ENCODE measurements at regions not wholly inside any gene's neighbourhood (a gene's known extent, or its start where the extent isn't known, plus 50 kb on each side); places are given as distances from the start of the nearest gene placed in this dataset.
A peak's percentile ranks its signal among the peaks of the same experiment; 100 is the strongest.

GRCh38 chr10:113274176-113274829, 278.6 kb upstream of the HABP2 start:
- peak overlapping the region; percentile 51 for H3K27ac ChIP-seq (ENCODE audit: low read length)
- intact Hi-C loops (cut with DNase I) = no loop called here
- WGBS = 56% methylated on average over 8 of the region's 8 CpGs
- DNase-seq (peak; percentile 80 to 89 (median 87)), ATAC-seq (peak; percentile 87 to 88)
- no peak overlapping the region for H3K4me3 ChIP-seq (ENCODE audit: low read length)
- no peaks in the 10 kb centered on the region for H3K27me3 ChIP-seq (ENCODE audit: control insufficient read depth, insufficient read depth)
- H3K9me3 ChIP-seq (ENCODE audit: control insufficient read depth, low read length) = no peaks in the 10 kb centered on the region
- peaks cover 4% of the 10 kb centered on the region for H3K4me1 ChIP-seq (ENCODE audit: control insufficient read depth, insufficient read depth, low read length)

GRCh38 chr10:113278221-113278620, 274.6 kb upstream of the HABP2 start:
- no peak for DNase-seq
- no peaks in the 10 kb centered on the region for H3K4me1 ChIP-seq (ENCODE audit: control insufficient read depth, insufficient read depth, low read length)
- H3K27ac ChIP-seq (ENCODE audit: low read length) = no peak overlapping the region
- no peak overlapping the region for H3K4me3 ChIP-seq (ENCODE audit: low read length)
- intact Hi-C loops (cut with DNase I) = no loop called here
- no peaks in the 10 kb centered on the region for H3K27me3 ChIP-seq (ENCODE audit: control insufficient read depth, insufficient read depth)
- 21% methylated on average over 1 of the region's 1 CpG for WGBS
- H3K9me3 ChIP-seq (ENCODE audit: control insufficient read depth, low read length) = no peaks in the 10 kb centered on the region
- ATAC-seq = no peak

GRCh38 chr10:113278664-113279063, 274.2 kb upstream of the HABP2 start:
- intact Hi-C loops (cut with DNase I) = no loop called here
- WGBS = 49% methylated on average over 3 of the region's 3 CpGs
- peak in 1 of 2 donors; percentile 84 for ATAC-seq
- no peak overlapping the region for H3K4me3 ChIP-seq (ENCODE audit: low read length)
- no peak for DNase-seq
- no peaks in the 10 kb centered on the region for H3K4me1 ChIP-seq (ENCODE audit: control insufficient read depth, insufficient read depth, low read length)
- no peaks in the 10 kb centered on the region for H3K27me3 ChIP-seq (ENCODE audit: control insufficient read depth, insufficient read depth)
- H3K27ac ChIP-seq (ENCODE audit: low read length) = no peak overlapping the region
- no peaks in the 10 kb centered on the region for H3K9me3 ChIP-seq (ENCODE audit: control insufficient read depth, low read length)

GRCh38 chr10:113279262-113279661, 273.6 kb upstream of the HABP2 start:
- no peaks in the 10 kb centered on the region for H3K9me3 ChIP-seq (ENCODE audit: control insufficient read depth, low read length)
- no peaks in the 10 kb centered on the region for H3K4me1 ChIP-seq (ENCODE audit: control insufficient read depth, insufficient read depth, low read length)
- no peak overlapping the region for H3K4me3 ChIP-seq (ENCODE audit: low read length)
- ATAC-seq (no peak), DNase-seq (no peak)
- intact Hi-C loops (cut with DNase I) = no loop called here
- 85% methylated on average over 4 of the region's 4 CpGs for WGBS
- H3K27ac ChIP-seq (ENCODE audit: low read length) = no peak overlapping the region
- H3K27me3 ChIP-seq (ENCODE audit: control insufficient read depth, insufficient read depth) = no peaks in the 10 kb centered on the region

GRCh38 chr10:113282564-113282963, 270.3 kb upstream of the HABP2 start:
- 92% methylated on average over 4 of the region's 4 CpGs for WGBS
- no peaks in the 10 kb centered on the region for H3K9me3 ChIP-seq (ENCODE audit: control insufficient read depth, low read length)
- H3K4me1 ChIP-seq (ENCODE audit: control insufficient read depth, insufficient read depth, low read length) = no peaks in the 10 kb centered on the region
- no peaks in the 10 kb centered on the region for H3K27me3 ChIP-seq (ENCODE audit: control insufficient read depth, insufficient read depth)
- DNase-seq (no peak), ATAC-seq (no peak)
- intact Hi-C loops (cut with DNase I) = no loop called here
- H3K4me3 ChIP-seq (ENCODE audit: low read length) = no peak overlapping the region
- H3K27ac ChIP-seq (ENCODE audit: low read length) = no peak overlapping the region

GRCh38 chr10:113283189-113283588, 269.7 kb upstream of the HABP2 start:
- no peaks in the 10 kb centered on the region for H3K27me3 ChIP-seq (ENCODE audit: control insufficient read depth, insufficient read depth)
- ATAC-seq = no peak
- no peak overlapping the region for H3K4me3 ChIP-seq (ENCODE audit: low read length)
- 78% methylated on average over 5 of the region's 5 CpGs for WGBS
- intact Hi-C loops (cut with DNase I) = no loop called here
- H3K9me3 ChIP-seq (ENCODE audit: control insufficient read depth, low read length) = no peaks in the 10 kb centered on the region
- DNase-seq = no peak
- no peaks in the 10 kb centered on the region for H3K4me1 ChIP-seq (ENCODE audit: control insufficient read depth, insufficient read depth, low read length)
- no peak overlapping the region for H3K27ac ChIP-seq (ENCODE audit: low read length)

- no peaks in the 10 kb centered on the region for H3K27me3 ChIP-seq (ENCODE audit: control insufficient read depth, insufficient read depth)
- H3K4me1 ChIP-seq (ENCODE audit: control insufficient read depth, insufficient read depth, low read length) = no peaks in the 10 kb centered on the region
- no peak overlapping the region for H3K4me3 ChIP-seq (ENCODE audit: low read length)
- intact Hi-C loops (cut with DNase I) = no loop called here
- ATAC-seq (peak in 1 of 2 donors; percentile 34), DNase-seq (no peak)
- 70% methylated on average over 4 of the region's 4 CpGs for WGBS
- H3K9me3 ChIP-seq (ENCODE audit: control insufficient read depth, low read length) = no peaks in the 10 kb centered on the region
- no peak overlapping the region for H3K27ac ChIP-seq (ENCODE audit: low read length)
Measured at GRCh38 chr10:113284635-113285034, 268.2 kb upstream of the HABP2 start.

- H3K9me3 ChIP-seq (ENCODE audit: control insufficient read depth, low read length) = no peaks in the 10 kb centered on the region
- ATAC-seq = no peak
- no peaks in the 10 kb centered on the region for H3K27me3 ChIP-seq (ENCODE audit: control insufficient read depth, insufficient read depth)
- DNase-seq = no peak
- no peak overlapping the region for H3K4me3 ChIP-seq (ENCODE audit: low read length)
- H3K27ac ChIP-seq (ENCODE audit: low read length) = no peak overlapping the region
- intact Hi-C loops (cut with DNase I) = no loop called here
- 71% methylated on average over 9 of the region's 9 CpGs for WGBS
- H3K4me1 ChIP-seq (ENCODE audit: control insufficient read depth, insufficient read depth, low read length) = no peaks in the 10 kb centered on the region
Measured at GRCh38 chr10:113285305-113285704, 267.5 kb upstream of the HABP2 start.

GRCh38 chr10:113287592-113287991, 265.3 kb upstream of the HABP2 start:
- no peak overlapping the region for H3K27ac ChIP-seq (ENCODE audit: low read length)
- intact Hi-C loops (cut with DNase I) = no loop called here
- H3K4me3 ChIP-seq (ENCODE audit: low read length) = no peak overlapping the region
- no peaks in the 10 kb centered on the region for H3K4me1 ChIP-seq (ENCODE audit: control insufficient read depth, insufficient read depth, low read length)
- DNase-seq (no peak), ATAC-seq (no peak)
- H3K9me3 ChIP-seq (ENCODE audit: control insufficient read depth, low read length) = no peaks in the 10 kb centered on the region
- no peaks in the 10 kb centered on the region for H3K27me3 ChIP-seq (ENCODE audit: control insufficient read depth, insufficient read depth)

- 94% methylated on average over 1 of the region's 1 CpG for WGBS
- no peak for ATAC-seq
- intact Hi-C loops (cut with DNase I) = no loop called here
- DNase-seq = no peak
- Histone ChIP-seq H3K27ac (ENCODE audit: low read length) (no peak overlapping the region), H3K4me1 (ENCODE audit: control insufficient read depth, insufficient read depth, low read length) (no peaks in the 10 kb centered on the region), H3K9me3 (ENCODE audit: control insufficient read depth, low read length) (no peaks in the 10 kb centered on the region), H3K4me3 (ENCODE audit: low read length) (no peak overlapping the region), H3K27me3 (ENCODE audit: control insufficient read depth, insufficient read depth) (no peaks in the 10 kb centered on the region)
Measured at GRCh38 chr10:113290137-113290536, 262.7 kb upstream of the HABP2 start.

GRCh38 chr10:113291413-113291812, 261.4 kb upstream of the HABP2 start:
- H3K4me3 ChIP-seq (ENCODE audit: low read length) = no peak overlapping the region
- intact Hi-C loops (cut with DNase I) = no loop called here
- no peak for DNase-seq
- no peaks in the 10 kb centered on the region for H3K9me3 ChIP-seq (ENCODE audit: control insufficient read depth, low read length)
- no peak for ATAC-seq
- no peaks in the 10 kb centered on the region for H3K4me1 ChIP-seq (ENCODE audit: control insufficient read depth, insufficient read depth, low read length)
- H3K27me3 ChIP-seq (ENCODE audit: control insufficient read depth, insufficient read depth) = no peaks in the 10 kb centered on the region
- no peak overlapping the region for H3K27ac ChIP-seq (ENCODE audit: low read length)
- 71% methylated on average over 2 of the region's 2 CpGs for WGBS

- intact Hi-C loops (cut with DNase I) = no loop called here
- no peaks in the 10 kb centered on the region for H3K4me1 ChIP-seq (ENCODE audit: control insufficient read depth, insufficient read depth, low read length)
- no peak for ATAC-seq
Measured at GRCh38 chr10:113292086-113292485, 260.8 kb upstream of the HABP2 start.

More at GRCh38 chr10:113292086-113292485, 260.8 kb upstream of the HABP2 start:
- DNase-seq = no peak
- no peaks in the 10 kb centered on the region for H3K9me3 ChIP-seq (ENCODE audit: control insufficient read depth, low read length)
- 68% methylated on average over 3 of the region's 3 CpGs for WGBS
- H3K27me3 ChIP-seq (ENCODE audit: control insufficient read depth, insufficient read depth) = no peaks in the 10 kb centered on the region
- H3K27ac ChIP-seq (ENCODE audit: low read length) = no peak overlapping the region
- H3K4me3 ChIP-seq (ENCODE audit: low read length) = no peak overlapping the region

Data from right cardiac atrium (tissue), 5 donors.